SIG-M5 treated with dmso at 0.1 percent for 504 hours (cell line): ENCODE measurements at regions not wholly inside any gene's neighbourhood (a gene's known extent, or its start where the extent isn't known, plus 50 kb on each side); places are given as distances from the start of the nearest gene placed in this dataset.
"Not testable (repeated sequence)": the region's sequence is repeated elsewhere in the genome, so short reads cannot be mapped to it uniquely, and the experiment has no call there.

Source experiments
- DNase-seq: peaks from one replicate; lab custom pipeline; 2025; ENCODE audit not compliant: unreplicated experiment; lab: John Stamatoyannopoulos, UW

GRCh38 chr14:41297576-41298327 lies 308.9 kb upstream of the LRFN5 start:
- no peak for DNase-seq

- DNase-seq, result no peak
Observed at GRCh38 chr14:41295734-41296133, 310.9 kb upstream of the LRFN5 start.

DNA sequence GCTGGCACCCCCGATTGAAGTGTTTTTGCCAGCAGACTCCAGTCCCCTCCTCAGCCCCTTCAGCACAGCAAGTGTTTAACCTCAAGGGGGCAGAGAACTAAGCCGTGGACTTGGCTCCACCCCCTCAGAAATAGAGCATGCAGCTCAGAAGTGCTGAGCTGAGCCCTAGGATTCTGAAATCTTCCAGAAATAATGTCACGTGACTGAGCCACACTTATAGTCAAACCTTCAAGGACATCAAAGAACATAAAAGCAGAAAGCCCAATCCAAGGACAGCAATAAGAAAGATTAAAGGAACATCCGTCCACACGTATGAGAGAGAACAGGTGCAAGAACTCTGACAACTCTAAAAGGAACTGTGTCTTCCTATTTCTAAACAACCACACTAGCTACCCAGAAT lies 317.7 kb upstream of the LRFN5 start:
- DNase-seq, result no peak

- DNase-seq, result peak; percentile 27
Observed at GRCh38 chr14:41285186-41285748, 321.4 kb upstream of the LRFN5 start.

DNA sequence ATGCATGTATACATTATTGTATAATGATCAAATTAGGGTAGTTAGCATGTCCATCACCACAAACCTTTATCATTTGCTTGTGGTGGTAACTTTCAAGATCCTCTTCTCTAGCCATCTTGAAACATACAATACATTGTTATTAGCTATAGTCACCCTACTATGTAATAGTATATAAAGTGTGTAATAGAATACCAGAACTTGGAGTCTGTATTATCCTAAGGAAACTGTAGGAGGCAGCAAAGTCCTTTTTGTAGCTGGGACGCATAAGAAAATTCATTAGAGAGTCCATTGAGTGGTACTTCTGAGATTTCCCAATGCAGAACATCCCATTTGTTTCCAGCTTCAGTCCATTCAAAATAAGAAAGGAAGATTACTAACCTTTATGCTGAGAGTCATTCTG lies 325.9 kb upstream of the LRFN5 start:
- DNase-seq, result peak; percentile 3

GRCh38 chr14:41277450-41277849 lies 329.2 kb upstream of the LRFN5 start:
- DNase-seq, result no peak

DNA sequence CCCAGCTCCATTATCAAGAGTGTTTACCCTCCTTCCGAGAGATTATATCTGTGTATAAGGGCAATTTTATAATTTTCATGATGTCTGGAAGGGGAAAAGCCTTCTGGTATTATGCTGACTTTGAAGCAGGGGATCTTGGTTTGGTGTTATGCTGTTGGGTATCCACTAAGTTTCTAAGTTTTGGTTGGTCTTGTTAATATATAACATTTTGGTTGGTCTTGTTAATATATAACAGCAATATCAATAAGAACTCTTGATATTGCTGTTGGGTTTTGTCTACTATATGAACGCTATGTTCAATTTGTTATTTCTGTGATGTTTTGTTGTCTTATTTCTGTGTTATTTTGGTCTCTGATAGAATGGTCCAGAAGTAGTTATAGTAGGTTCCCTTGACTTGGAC lies 349.2 kb upstream of the LRFN5 start:
- no peak for DNase-seq

DNA sequence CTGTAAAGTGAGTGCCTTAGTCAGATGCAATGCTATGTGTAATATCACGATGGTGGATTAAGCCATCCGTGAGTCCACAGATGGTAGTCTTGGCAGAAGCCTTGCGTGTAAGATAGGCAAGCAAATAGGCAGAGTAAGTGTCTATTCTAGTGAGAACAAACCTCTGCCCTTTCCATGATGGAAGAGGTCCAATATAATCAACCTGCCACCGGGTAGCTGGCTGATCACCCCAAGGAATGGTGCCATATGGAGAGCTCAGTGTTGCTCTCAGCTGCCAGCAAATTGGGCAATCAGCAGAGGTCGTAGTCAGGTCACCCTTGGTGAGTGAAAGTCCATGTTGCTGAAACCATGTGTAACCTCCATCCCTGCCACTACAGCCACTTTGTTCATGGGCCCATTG lies 371.2 kb upstream of the LRFN5 start:
- DNase-seq, result no peak

GRCh38 chr14:41230683-41231082 lies 376.0 kb upstream of the LRFN5 start:
- DNase-seq, result no peak

DNA sequence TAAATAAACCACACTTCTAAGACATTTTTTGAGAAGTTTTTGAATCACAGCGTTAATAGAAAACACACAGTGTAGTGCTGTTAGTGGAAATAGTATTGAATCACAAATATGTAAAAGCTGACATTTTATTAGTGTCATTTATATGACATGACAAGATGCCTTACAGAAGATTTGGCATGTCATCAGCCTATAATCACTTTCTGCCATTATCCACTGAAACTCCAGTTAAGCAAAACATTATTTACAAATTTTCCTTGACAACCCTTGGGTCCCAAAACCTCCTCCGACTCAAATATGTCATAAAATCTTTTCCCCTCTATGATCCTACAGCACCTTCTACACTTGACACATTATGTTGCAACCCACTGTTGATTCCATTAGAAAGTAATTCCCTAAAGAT lies 376.9 kb upstream of the LRFN5 start:
- DNase-seq, result no peak

DNA sequence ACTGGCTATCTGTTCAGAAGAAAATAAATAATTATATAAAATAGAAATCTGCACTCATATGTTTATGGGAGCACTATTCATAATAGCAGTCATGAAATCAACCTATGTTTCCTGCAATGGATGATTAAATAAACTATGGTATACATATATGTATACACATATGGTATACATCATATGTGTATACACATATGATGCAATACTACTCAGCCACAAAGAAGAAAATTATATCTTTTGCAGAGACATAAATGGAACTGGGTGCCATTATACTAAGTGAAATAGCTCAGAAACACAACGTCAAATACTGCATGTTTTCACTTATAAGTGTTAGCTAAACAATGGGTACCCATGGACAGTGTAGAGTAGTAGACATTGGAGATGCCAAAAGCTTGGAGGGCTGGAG lies 381.2 kb upstream of the LRFN5 start:
- no peak for DNase-seq

- no peak for DNase-seq
Observed at GRCh38 chr14:41222581-41222980, 384.1 kb upstream of the LRFN5 start.

DNA sequence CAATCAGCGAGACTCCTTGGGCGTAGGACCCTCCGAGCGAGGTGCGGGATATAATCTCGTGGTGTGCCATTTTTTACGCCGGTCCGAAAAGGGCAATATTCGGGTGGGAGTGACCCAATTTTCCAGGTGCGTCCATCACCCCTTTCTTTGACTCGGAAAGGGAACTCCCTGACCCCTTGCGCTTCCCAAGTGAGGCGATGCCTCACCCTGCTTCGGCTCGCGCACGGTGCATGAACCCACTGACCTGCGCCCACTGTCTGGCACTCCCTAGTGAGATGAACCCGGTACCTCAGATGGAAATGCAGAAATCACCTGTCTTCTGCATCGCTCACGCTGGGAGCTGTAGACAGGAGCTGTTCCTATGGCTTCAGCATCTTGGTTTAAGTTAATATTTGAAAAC lies 391.7 kb upstream of the LRFN5 start:
- not testable (repeated sequence) for DNase-seq

- no peak for DNase-seq
Observed at GRCh38 chr14:41201696-41202095, 405.0 kb upstream of the LRFN5 start.

DNA sequence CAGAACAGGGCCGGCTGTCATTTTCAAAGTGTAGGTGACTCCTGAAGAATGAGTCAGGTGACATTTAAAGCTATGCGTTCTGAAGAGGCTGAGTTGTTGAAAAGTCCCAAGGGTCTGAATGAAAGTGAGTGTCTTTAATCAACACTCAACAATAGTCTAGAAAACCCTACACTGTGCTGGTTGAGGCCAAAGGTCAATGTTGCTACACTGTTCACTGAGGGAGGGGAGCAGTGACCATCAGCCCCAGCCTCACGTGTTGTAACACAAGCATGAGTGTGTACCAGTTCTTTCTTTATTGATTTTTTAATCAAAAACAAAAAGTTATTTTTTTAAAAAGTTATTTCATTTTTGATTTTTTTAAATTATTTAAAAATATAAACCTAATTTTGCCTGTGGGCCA lies 418.8 kb upstream of the LRFN5 start:
- DNase-seq, result no peak

GRCh38 chr14:41171045-41171444 lies 435.6 kb upstream of the LRFN5 start:
- DNase-seq, result no peak

- no peak for DNase-seq
Observed at GRCh38 chr14:41167040-41167439, 439.6 kb upstream of the LRFN5 start.

- no peak for DNase-seq
Observed at GRCh38 chr14:41154143-41154807, 452.4 kb upstream of the LRFN5 start.

DNA sequence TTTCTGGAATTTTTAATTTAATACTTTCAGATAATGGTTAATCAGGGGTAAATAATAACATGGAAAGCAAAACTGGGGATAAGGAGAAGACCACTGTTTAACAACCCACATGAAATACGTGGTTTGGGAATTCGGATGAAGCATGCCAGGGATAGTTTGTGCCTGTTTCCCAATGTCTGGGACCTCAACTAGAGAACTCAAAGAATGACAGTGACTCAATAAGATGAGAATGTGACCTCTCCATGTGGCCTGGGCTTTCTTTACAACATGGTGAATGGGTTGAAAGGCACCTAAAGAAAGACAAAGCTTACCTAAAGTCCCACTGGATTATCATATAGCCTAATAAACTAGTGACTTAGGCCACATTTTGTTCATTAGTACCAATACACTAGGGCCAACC lies 460.3 kb upstream of the LRFN5 start:
- DNase-seq, result no peak

DNA sequence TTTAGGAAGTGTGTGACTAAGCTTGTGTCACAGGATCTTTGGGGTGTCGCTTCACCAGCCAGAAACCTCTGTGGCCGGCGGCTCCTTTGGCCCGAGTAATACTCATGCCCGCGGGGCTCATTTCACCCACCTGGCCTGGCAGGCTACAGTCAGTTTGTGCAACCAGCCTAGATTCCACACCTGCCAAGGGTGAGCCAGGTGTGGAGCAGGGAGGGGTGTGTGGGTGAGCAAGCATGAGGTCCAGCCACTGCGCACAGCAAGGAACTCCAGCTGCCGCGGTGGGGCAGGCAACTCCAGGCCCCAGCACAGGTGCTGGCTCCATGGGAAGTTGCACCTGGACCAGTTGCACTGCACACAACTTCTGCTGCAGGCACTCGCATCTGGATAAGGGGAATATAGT lies 462.3 kb upstream of the LRFN5 start:
- DNase-seq, result no peak

DNA sequence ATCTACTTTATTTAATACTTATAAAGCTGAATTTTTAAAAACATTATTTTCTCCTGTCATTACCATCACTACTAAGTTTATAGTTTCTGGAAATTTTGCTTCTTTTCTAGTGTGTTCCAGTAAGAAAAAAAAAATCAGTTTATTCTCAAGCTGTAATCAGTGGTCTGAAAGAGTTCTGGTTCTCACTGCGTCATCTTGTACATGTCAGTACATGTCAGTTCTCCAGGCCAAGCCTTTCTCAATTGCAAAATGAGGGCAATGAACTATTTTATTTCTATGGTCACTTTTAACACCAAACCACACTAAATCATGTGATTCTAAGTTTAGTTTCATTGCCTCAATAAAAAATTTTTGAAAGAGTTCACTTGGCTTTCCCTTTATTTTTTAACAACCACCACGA lies 468.9 kb upstream of the LRFN5 start:
- no peak for DNase-seq

DNA sequence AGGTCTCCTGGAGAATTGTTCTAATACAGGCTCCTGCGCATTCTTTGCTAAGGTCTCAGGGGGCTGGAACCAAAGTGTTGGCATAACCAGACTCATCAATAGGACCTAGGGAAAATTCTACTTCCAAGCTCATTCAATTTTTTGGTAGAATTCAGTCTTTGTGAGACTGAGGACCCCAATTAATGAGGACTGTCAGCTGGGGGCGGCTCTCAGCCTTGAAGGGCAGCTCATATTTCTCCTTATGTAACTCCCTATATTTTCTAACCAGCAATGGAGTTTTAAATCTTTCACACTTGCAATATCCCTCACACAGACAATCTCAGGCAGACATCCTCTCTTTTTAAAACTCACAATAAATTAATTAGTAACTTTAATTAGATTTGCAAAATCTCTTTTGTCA lies 476.4 kb upstream of the LRFN5 start:
- no peak for DNase-seq

GRCh38 chr14:41120402-41120801 lies 486.3 kb upstream of the LRFN5 start:
- no peak for DNase-seq
